Epithelial cell of esophagus (primary cell): ENCODE measurements at regions not wholly inside any gene's neighbourhood (a gene's known extent, or its start where the extent isn't known, plus 50 kb on each side); places are given as distances from the start of the nearest gene placed in this dataset.

ENCODE experiments used
- DNase-seq: peaks from one replicate; pipeline ENCODE4 v3.0.0; 2010; ENCODE audit warnings: low read depth
- H3K4me3 ChIP-seq: 2 replicates; pipeline ENCODE4 v1.5.1; 2011; ENCODE audit warnings: mild to moderate bottlenecking, low read length, control low read depth
- CTCF ChIP-seq: IDR thresholded peaks from 2 replicates; pipeline ENCODE4 v1.5.1; 2011; ENCODE audit warnings: low read depth, mild to moderate bottlenecking, low read length, control low read depth, inconsistent platforms; ENCODE audit not compliant: insufficient read depth; ENCODE audit errors: missing control alignments

- no peak for DNase-seq
- no peak overlapping the region for H3K4me3 ChIP-seq
- no peak for TF ChIP-seq CTCF
Observed at GRCh38 chr18:37639846-37640245, 74.2 kb upstream of the CELF4 start.

GRCh38 chr18:37637478-37637850 is 71.9 kb upstream of the CELF4 start:
- no peak for TF ChIP-seq CTCF
- DNase-seq = no peak
- no peak overlapping the region for H3K4me3 ChIP-seq

GRCh38 chr18:37636831-37637477 is 71.4 kb upstream of the CELF4 start:
- TF ChIP-seq CTCF = no peak
- DNase-seq = no peak
- H3K4me3 ChIP-seq = no peak overlapping the region

GRCh38 chr18:37634516-37634915 is 68.9 kb upstream of the CELF4 start:
- DNase-seq = no peak
- TF ChIP-seq CTCF = no peak
- no peak overlapping the region for H3K4me3 ChIP-seq

GRCh38 chr18:37631422-37631821 is 65.8 kb upstream of the CELF4 start:
- no peak for DNase-seq
- H3K4me3 ChIP-seq = no peak overlapping the region
- TF ChIP-seq CTCF = no peak

- no peak for DNase-seq
- H3K4me3 ChIP-seq = no peak overlapping the region
- TF ChIP-seq CTCF = no peak
Observed at GRCh38 chr18:37630334-37630733, 64.7 kb upstream of the CELF4 start.

- no peak overlapping the region for H3K4me3 ChIP-seq
- no peak for TF ChIP-seq CTCF
- no peak for DNase-seq
Observed at GRCh38 chr18:37628470-37629220, 63.0 kb upstream of the CELF4 start.
